CD4-positive, CD25-positive, alpha-beta regulatory T cell (primary cell): ENCODE measurements at regions not wholly inside any gene's neighbourhood (a gene's known extent, or its start where the extent isn't known, plus 50 kb on each side); places are given as distances from the start of the nearest gene placed in this dataset.

Experiments
- ATAC-seq, 2 donors: fragments of 150-1000 bp; cut with Tn5 transposase; one replicate each; pipeline ENCODE4 v1.10.0; 2021; ENCODE audit warnings: low read depth in 2 of 2, moderate number of reproducible peaks in 2 of 2, moderate library complexity in 1 of 2
- DNase-seq, 3 donors: peaks; one replicate each; pipeline versions ENCODE4 v3.0.0 to v3.0.0-alpha.2; 2012 to 2022; ENCODE audit warnings: mixed read lengths in 1 of 3
- H3K27ac ChIP-seq: one replicate; pipeline ENCODE4 v1.7.0; 2013; ENCODE audit warnings: mild to moderate bottlenecking, low read length; ENCODE audit not compliant: insufficient read depth, poor library complexity, severe bottlenecking
- H3K27me3 ChIP-seq: one replicate; pipeline ENCODE4 v1.7.0; 2013; ENCODE audit warnings: low read length; ENCODE audit not compliant: control insufficient read depth, insufficient read depth
- H3K36me3 ChIP-seq: one replicate; pipeline ENCODE4 v1.7.0; 2013; ENCODE audit warnings: mild to moderate bottlenecking, low read length, moderate library complexity; ENCODE audit not compliant: control insufficient read depth, insufficient read depth
- H3K4me1 ChIP-seq: 2 replicates; pipeline ENCODE4 v1.7.0; 2013; ENCODE audit warnings: mild to moderate bottlenecking, low read length; ENCODE audit not compliant: insufficient read depth, control insufficient read depth, poor library complexity, severe bottlenecking
- H3K4me3 ChIP-seq: one replicate; pipeline ENCODE4 v1.7.0; 2013; ENCODE audit warnings: low read depth, mild to moderate bottlenecking, low read length, moderate library complexity
- H3K9me3 ChIP-seq, 2 experiments: 1 replicate in 1 of 2; 2 replicates in 1 of 2; pipeline ENCODE4 v1.7.0; 2013; ENCODE audit warnings: low read length in 2 of 2, mild to moderate bottlenecking in 1 of 2, moderate library complexity in 1 of 2; ENCODE audit not compliant: control insufficient read depth in 2 of 2
- H3K27ac Mint-ChIP-seq, 3 donors: one replicate each; pipeline ENCODE4 v1.8.0; 2020 to 2022; ENCODE audit warnings: mild to moderate bottlenecking in 3 of 3, mixed read lengths in 3 of 3, moderate library complexity in 2 of 3
- H3K27me3 Mint-ChIP-seq: one replicate; pipeline ENCODE4 v1.8.0; 2022; ENCODE audit warnings: mild to moderate bottlenecking, mixed read lengths
- H3K36me3 Mint-ChIP-seq: one replicate; pipeline ENCODE4 v1.8.0; 2020; ENCODE audit warnings: mixed read lengths
- H3K4me1 Mint-ChIP-seq, 4 donors: one replicate each; pipeline ENCODE4 v1.8.0; 2020 to 2022; ENCODE audit warnings: mixed read lengths in 4 of 4, mild to moderate bottlenecking in 1 of 4
- H3K4me3 Mint-ChIP-seq, 4 donors: one replicate each; pipeline ENCODE4 v1.8.0; 2020 to 2022; ENCODE audit warnings: mild to moderate bottlenecking in 4 of 4, mixed read lengths in 4 of 4, moderate library complexity in 3 of 4
- H3K9me3 Mint-ChIP-seq, 7 donors: one replicate each; pipeline ENCODE4 v1.8.0; 2020 to 2022; ENCODE audit warnings: mixed read lengths in 7 of 7, mild to moderate bottlenecking in 3 of 7, moderate library complexity in 2 of 7

GRCh38 chr12:46504494-46504893, 131.9 kb upstream of the SLC38A2 start:
- no peak overlapping the region for H3K4me3 Mint-ChIP-seq
- peaks cover 12% of the 10 kb centered on the region for H3K36me3 Mint-ChIP-seq
- DNase-seq = no peak
- H3K27ac ChIP-seq = no peak overlapping the region
- H3K9me3 Mint-ChIP-seq = peaks cover 3 to 42% (median 22%) of the 10 kb centered on the region in 7 donors
- peaks cover 0 to 4% (median 0%) of the 10 kb centered on the region in 4 donors for H3K4me1 Mint-ChIP-seq
- no peaks in the 10 kb centered on the region for H3K4me1 ChIP-seq
- no peaks in the 10 kb centered on the region for H3K27me3 Mint-ChIP-seq
- H3K27ac Mint-ChIP-seq = no peak overlapping the region
- H3K36me3 ChIP-seq = no peaks in the 10 kb centered on the region
- no peak overlapping the region for H3K4me3 ChIP-seq
- H3K27me3 ChIP-seq = peaks cover 5% of the 10 kb centered on the region
- ATAC-seq = no peak
- peaks cover 11 to 26% of the 10 kb centered on the region in 2 experiments for H3K9me3 ChIP-seq

- peaks cover 3 to 42% (median 22%) of the 10 kb centered on the region in 7 donors for H3K9me3 Mint-ChIP-seq
- Histone ChIP-seq H3K27me3 (peaks cover 5% of the 10 kb centered on the region), H3K27ac (no peak overlapping the region), H3K4me1 (no peaks in the 10 kb centered on the region), H3K36me3 (no peaks in the 10 kb centered on the region), H3K9me3 (peaks cover 11 to 26% of the 10 kb centered on the region in 2 experiments), H3K4me3 (no peak overlapping the region)
- no peak for ATAC-seq
- H3K4me1 Mint-ChIP-seq = peaks cover 0 to 4% (median 1%) of the 10 kb centered on the region in 4 donors
- no peak for DNase-seq
- H3K27ac Mint-ChIP-seq = no peak overlapping the region
- H3K36me3 Mint-ChIP-seq = peaks cover 12% of the 10 kb centered on the region
- H3K27me3 Mint-ChIP-seq = no peaks in the 10 kb centered on the region
- H3K4me3 Mint-ChIP-seq = no peak overlapping the region
These were observed 131.1 kb upstream of the SLC38A2 start for GRCh38 chr12:46503637-46504175.

GRCh38 chr12:46500673-46501072, 128.1 kb upstream of the SLC38A2 start:
- Mint-ChIP-seq H3K4me1 (peaks cover 0 to 2% (median 0%) of the 10 kb centered on the region in 4 donors), H3K9me3 (peaks cover 3 to 33% (median 13%) of the 10 kb centered on the region in 7 donors), H3K27me3 (no peaks in the 10 kb centered on the region), H3K4me3 (no peak overlapping the region), H3K27ac (no peak overlapping the region), H3K36me3 (peaks cover 3% of the 10 kb centered on the region)
- ATAC-seq = no peak
- Histone ChIP-seq H3K27ac (no peak overlapping the region), H3K36me3 (no peaks in the 10 kb centered on the region), H3K4me3 (no peak overlapping the region), H3K27me3 (no peaks in the 10 kb centered on the region), H3K4me1 (no peaks in the 10 kb centered on the region), H3K9me3 (peaks cover under 1 to 9% of the 10 kb centered on the region in 2 experiments)
- DNase-seq = no peak

GRCh38 chr12:46499901-46500300, 127.3 kb upstream of the SLC38A2 start:
- H3K36me3 ChIP-seq = no peaks in the 10 kb centered on the region
- no peak for ATAC-seq
- H3K4me1 ChIP-seq = no peaks in the 10 kb centered on the region
- peaks cover 0 to 26% (median 10%) of the 10 kb centered on the region in 7 donors for H3K9me3 Mint-ChIP-seq
- H3K4me3 ChIP-seq = no peak overlapping the region
- H3K27me3 ChIP-seq = no peaks in the 10 kb centered on the region
- no peak overlapping the region for H3K27ac ChIP-seq
- peaks cover 3% of the 10 kb centered on the region for H3K36me3 Mint-ChIP-seq
- peaks cover 0 to 2% (median 0%) of the 10 kb centered on the region in 4 donors for H3K4me1 Mint-ChIP-seq
- DNase-seq = no peak
- no peak overlapping the region for H3K27ac Mint-ChIP-seq
- H3K27me3 Mint-ChIP-seq = no peaks in the 10 kb centered on the region
- peaks cover 0 to 8% of the 10 kb centered on the region in 2 experiments for H3K9me3 ChIP-seq
- no peak overlapping the region for H3K4me3 Mint-ChIP-seq

GRCh38 chr12:46499226-46499625, 126.7 kb upstream of the SLC38A2 start:
- no peaks in the 10 kb centered on the region for H3K27me3 Mint-ChIP-seq
- peaks cover 0 to 2% (median 0%) of the 10 kb centered on the region in 4 donors for H3K4me1 Mint-ChIP-seq
- Histone ChIP-seq H3K4me1 (no peaks in the 10 kb centered on the region), H3K9me3 (peaks cover 0 to 8% of the 10 kb centered on the region in 2 experiments), H3K27ac (no peak overlapping the region), H3K36me3 (no peaks in the 10 kb centered on the region), H3K4me3 (no peak overlapping the region), H3K27me3 (no peaks in the 10 kb centered on the region)
- peaks cover 3% of the 10 kb centered on the region for H3K36me3 Mint-ChIP-seq
- ATAC-seq (no peak), DNase-seq (no peak)
- no peak overlapping the region for H3K27ac Mint-ChIP-seq
- H3K9me3 Mint-ChIP-seq = peaks cover 0 to 26% (median 7%) of the 10 kb centered on the region in 7 donors
- H3K4me3 Mint-ChIP-seq = no peak overlapping the region

GRCh38 chr12:46497739-46498138, 125.2 kb upstream of the SLC38A2 start:
- no peak overlapping the region for H3K4me3 Mint-ChIP-seq
- Histone ChIP-seq H3K27ac (no peak overlapping the region), H3K36me3 (no peaks in the 10 kb centered on the region), H3K27me3 (no peaks in the 10 kb centered on the region), H3K9me3 (peaks cover 0 to 3% of the 10 kb centered on the region in 2 experiments), H3K4me3 (no peak overlapping the region), H3K4me1 (no peaks in the 10 kb centered on the region)
- peaks cover 0 to 2% (median 0%) of the 10 kb centered on the region in 4 donors for H3K4me1 Mint-ChIP-seq
- no peaks in the 10 kb centered on the region for H3K27me3 Mint-ChIP-seq
- no peak overlapping the region for H3K27ac Mint-ChIP-seq
- DNase-seq = no peak
- ATAC-seq = no peak
- peaks cover 0 to 24% (median 6%) of the 10 kb centered on the region in 7 donors for H3K9me3 Mint-ChIP-seq
- peaks cover 3% of the 10 kb centered on the region for H3K36me3 Mint-ChIP-seq

- DNase-seq (no peak), ATAC-seq (no peak)
- Mint-ChIP-seq H3K27ac (no peak overlapping the region), H3K9me3 (peaks cover 0 to 3% (median 0%) of the 10 kb centered on the region in 7 donors), H3K4me1 (peaks cover 0 to 2% (median 0%) of the 10 kb centered on the region in 4 donors), H3K36me3 (no peaks in the 10 kb centered on the region), H3K27me3 (no peaks in the 10 kb centered on the region), H3K4me3 (no peak overlapping the region)
- Histone ChIP-seq H3K4me1 (no peaks in the 10 kb centered on the region), H3K36me3 (no peaks in the 10 kb centered on the region), H3K9me3 (no peaks in the 10 kb centered on the region), H3K4me3 (no peak overlapping the region), H3K27ac (no peak overlapping the region), H3K27me3 (no peaks in the 10 kb centered on the region)
These were observed 121.9 kb upstream of the SLC38A2 start for GRCh38 chr12:46494424-46494823.

- no peak for ATAC-seq
- Mint-ChIP-seq H3K27ac (no peak overlapping the region), H3K4me1 (no peaks in the 10 kb centered on the region), H3K4me3 (no peak overlapping the region), H3K9me3 (peaks cover 0 to 3% (median 0%) of the 10 kb centered on the region in 7 donors), H3K36me3 (no peaks in the 10 kb centered on the region), H3K27me3 (no peaks in the 10 kb centered on the region)
- Histone ChIP-seq H3K9me3 (no peaks in the 10 kb centered on the region), H3K4me1 (no peaks in the 10 kb centered on the region), H3K4me3 (no peak overlapping the region), H3K36me3 (no peaks in the 10 kb centered on the region), H3K27ac (no peak overlapping the region), H3K27me3 (no peaks in the 10 kb centered on the region)
- no peak for DNase-seq
These were observed 121.2 kb upstream of the SLC38A2 start for GRCh38 chr12:46493834-46494181.
